Glomerular visceral epithelial cell (primary cell): ENCODE measurements at regions not wholly inside any gene's neighbourhood (a gene's known extent, or its start where the extent isn't known, plus 50 kb on each side); places are given as distances from the start of the nearest gene placed in this dataset.
"Not testable (repeated sequence)": the region's sequence is repeated elsewhere in the genome, so short reads cannot be mapped to it uniquely, and the experiment has no call there.

Experiments
- DNase-seq: peaks from one replicate; pipeline ENCODE4 v3.0.0-alpha.2; 2016; ENCODE audit errors: extremely low spot score

- DNase-seq = no peak
Measured at GRCh38 chr7:142698429-142698828, 50.8 kb upstream of the PRSS1 start.

DNA sequence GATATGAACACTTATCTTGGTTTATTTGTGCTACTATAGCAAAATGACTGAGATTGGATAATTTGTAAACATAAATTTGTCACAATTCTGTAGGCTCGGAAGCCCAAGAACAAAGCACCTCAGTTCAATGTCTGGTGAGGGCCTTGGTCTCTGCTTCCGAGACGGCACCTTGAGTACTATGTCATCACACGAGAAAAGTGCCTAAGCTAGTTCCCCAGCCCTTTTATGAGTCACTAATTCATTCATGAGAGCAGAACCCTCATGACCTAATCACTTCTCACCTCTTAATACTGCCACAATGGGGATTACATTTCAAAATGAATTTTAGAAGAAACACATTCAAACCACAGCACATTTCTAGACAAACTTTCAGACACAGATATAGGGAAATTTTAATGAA lies 52.0 kb upstream of the PRSS1 start:
- no peak for DNase-seq

- DNase-seq = no peak
Measured at GRCh38 chr7:142696456-142697179, 52.7 kb upstream of the PRSS1 start.

- DNase-seq = no peak
Measured at GRCh38 chr7:142693911-142694310, 55.4 kb upstream of the PRSS1 start.

DNA sequence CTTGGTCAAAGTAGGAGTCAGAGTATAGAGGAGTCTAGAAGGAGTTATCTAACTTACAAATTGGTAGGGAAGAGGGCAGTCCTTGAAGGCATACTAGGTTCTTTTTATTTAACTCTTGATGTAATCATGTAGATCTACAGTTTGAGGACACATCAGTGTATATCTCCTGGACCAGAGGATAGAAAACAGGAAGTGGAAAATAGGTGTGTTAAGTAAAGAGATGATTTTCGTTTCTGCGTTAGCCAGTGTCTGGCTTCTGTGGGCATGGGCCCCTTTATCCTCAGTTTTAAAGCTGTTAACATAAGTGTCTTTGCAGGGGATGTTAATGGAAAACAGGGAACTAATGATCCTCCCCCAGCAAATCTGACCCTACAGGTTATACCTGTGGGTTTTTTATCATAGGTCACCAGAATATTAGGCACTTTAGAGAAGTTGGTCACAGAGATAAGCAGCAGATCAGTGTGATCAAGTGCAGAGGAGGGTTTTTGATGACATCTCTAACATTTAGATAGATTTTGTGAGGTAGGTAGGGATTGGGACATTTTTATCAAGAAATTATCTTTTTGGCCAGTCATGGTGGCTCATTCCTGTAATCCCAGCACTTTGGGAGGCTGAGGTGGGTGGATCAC lies 58.6 kb upstream of the PRSS1 start:
- DNase-seq = no peak

- DNase-seq = no peak
Measured at GRCh38 chr7:142689439-142690120, 59.7 kb upstream of the PRSS1 start.

- no peak for DNase-seq
Measured at GRCh38 chr7:142685877-142686508, 63.3 kb upstream of the PRSS1 start.

- DNase-seq = no peak
Measured at GRCh38 chr7:142681314-142682092, 67.8 kb upstream of the PRSS1 start.

GRCh38 chr7:142671506-142671905 lies 77.8 kb upstream of the PRSS1 start:
- no peak for DNase-seq

- DNase-seq = no peak
Measured at GRCh38 chr7:142670511-142670910, 78.8 kb upstream of the PRSS1 start.

DNA sequence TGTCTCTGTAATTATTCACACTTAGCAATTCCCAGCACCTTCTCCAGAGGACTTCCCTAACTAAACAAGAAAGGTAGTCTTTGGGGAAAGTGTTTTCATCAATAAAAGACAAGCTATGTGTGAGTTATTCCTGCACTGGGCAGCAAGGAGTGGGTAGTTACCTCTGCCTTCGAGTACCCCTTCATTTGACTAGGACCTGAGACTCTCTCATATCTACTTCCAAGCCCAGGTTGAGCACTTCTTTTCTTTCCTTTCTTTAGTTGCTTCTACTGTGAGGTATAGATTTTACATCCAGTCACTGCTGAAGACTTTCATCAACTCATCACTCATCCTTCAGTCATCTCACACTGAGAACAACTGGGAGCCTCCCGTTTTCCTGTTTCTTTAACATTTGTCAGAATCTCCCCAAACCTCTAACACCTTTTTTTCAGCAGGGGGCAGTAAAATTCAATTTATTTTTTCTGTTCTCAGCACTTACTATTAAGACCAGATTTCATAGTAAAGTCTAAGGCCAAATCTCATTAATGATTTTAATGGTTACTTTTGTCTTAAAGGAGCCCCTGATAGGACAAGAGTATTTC lies 80.1 kb upstream of the PRSS1 start:
- no peak for DNase-seq

DNA sequence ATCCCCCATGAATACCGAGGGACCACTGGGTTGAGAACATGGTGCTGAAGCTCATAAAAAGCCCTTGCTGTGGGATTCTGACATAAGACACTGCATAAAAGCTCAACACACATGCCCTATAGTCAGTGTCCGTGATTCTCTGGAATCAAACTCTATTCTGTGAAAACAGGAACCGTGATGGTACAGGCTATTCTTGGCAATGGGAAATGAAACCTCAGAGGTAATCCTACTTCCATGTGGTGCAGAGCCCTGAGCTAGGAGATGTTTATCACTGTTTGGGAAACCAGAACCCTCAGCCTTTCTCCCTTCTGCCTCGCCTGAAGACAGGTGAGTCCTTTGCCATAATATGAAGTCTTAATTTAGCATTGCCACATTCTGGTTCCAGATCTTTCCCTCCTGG lies 80.8 kb upstream of the PRSS1 start:
- DNase-seq = no peak

DNA sequence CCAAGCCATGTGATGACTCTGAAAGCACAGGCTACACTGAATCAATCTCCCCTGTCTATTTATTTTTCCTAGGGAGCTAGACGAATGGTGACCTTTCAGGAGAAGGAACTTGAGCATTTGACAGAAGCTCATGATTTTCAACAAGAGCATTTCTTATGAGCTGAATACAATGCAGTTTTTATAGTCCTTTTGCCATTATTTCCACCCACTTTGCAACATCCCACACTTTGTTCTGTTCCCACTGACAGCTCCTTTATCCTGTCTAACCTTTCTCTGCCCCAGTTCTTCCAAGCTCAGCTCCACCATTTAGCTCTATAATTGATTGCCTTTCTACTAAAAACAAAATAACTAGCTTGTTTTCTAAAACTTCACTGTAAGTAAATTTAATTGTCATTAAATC lies 91.9 kb upstream of the PRSS1 start:
- no peak for DNase-seq

DNA sequence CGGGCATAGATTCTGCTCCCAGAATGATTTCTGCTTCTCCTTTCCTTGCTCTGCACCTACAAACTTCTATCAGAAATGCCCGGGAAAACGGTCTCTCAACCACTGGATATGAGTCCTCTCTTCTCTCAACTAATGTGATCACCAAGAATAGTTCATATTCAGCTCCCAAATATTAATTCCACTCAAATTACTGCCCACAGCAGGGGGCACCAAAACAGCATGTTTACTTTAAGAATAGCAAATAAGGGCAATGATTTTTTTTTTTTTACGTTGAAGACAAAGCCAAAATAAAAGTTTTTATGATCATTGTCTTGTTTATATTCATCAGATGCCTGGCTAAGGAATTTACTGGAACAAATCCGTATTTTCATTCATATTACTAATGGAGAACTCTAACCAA lies 94.9 kb upstream of the PRSS1 start:
- DNase-seq = no peak

GRCh38 chr7:142647749-142648148 lies 101.5 kb upstream of the PRSS1 start:
- DNase-seq = no peak

- no peak for DNase-seq
Measured at GRCh38 chr7:142646386-142647140, 102.7 kb upstream of the PRSS1 start.

GRCh38 chr7:142645777-142646176 lies 103.5 kb upstream of the PRSS1 start:
- DNase-seq = no peak

DNA sequence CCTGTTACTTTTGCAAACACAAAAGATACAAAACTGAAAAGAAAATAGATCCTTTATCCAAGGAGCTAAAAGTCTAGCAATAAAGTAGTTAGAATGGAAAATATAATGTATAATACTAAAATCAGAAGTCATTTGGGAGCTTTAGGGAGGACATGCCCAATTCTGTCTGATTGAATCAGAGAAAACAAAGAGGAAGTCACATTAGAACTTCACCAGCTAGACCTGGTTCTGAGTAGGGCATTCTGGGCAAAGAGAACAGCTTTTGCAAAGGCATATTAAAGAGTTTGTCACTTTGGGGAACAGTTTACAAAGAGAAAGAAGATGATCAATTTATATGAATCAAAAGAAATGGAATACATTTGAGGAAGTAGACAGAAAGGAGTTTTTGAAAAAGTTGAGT lies 107.0 kb upstream of the PRSS1 start:
- no peak for DNase-seq

GRCh38 chr7:142641252-142641651 lies 108.0 kb upstream of the PRSS1 start:
- not testable (repeated sequence) for DNase-seq

DNA sequence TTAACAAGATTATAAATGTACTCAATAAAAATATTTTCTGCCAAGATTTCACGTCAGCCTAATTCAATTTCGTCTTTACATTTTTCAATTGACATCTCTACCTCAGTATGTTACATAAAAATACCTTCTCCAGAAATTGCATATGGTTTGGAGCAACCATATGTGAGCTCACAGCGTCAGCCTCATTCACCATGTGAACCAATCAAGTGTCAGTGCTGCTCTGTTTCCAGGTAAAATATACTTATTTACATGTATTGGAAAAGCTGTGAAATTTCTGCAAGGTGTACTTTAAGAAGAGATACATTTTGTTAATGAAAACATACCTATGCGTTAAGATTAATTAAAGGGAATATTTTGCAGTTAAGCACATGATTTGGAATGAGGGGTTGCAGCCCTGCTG lies 110.7 kb upstream of the PRSS1 start:
- no peak for DNase-seq

DNA sequence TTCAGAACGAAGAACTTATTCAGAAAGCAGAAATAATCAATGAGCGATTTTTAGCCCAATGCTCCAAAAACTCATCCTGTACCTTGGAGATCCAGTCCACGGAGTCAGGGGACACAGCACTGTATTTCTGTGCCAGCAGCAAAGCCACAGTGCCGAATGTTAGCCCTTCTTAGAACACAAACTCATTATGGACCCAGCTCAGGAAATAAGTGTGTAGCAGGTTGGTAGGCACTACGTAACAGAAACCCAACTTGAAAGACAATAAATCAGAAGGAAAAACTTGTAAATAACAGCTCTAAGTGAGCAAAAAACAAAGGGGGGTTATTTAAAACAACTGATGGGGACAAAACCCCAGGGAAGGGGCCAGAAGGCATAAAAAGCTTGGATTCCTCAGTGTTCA lies 112.0 kb upstream of the PRSS1 start:
- DNase-seq = no peak
